ENCODE measurements at regions not wholly inside any gene's neighbourhood (a gene's known extent, or its start where the extent isn't known, plus 50 kb on each side); places are given as distances from the start of the nearest gene placed in this dataset.
"Not testable (repeated sequence)": the region's sequence is repeated elsewhere in the genome, so short reads cannot be mapped to it uniquely, and the experiment has no call there.

- TF ChIP-seq, protein P1, sequence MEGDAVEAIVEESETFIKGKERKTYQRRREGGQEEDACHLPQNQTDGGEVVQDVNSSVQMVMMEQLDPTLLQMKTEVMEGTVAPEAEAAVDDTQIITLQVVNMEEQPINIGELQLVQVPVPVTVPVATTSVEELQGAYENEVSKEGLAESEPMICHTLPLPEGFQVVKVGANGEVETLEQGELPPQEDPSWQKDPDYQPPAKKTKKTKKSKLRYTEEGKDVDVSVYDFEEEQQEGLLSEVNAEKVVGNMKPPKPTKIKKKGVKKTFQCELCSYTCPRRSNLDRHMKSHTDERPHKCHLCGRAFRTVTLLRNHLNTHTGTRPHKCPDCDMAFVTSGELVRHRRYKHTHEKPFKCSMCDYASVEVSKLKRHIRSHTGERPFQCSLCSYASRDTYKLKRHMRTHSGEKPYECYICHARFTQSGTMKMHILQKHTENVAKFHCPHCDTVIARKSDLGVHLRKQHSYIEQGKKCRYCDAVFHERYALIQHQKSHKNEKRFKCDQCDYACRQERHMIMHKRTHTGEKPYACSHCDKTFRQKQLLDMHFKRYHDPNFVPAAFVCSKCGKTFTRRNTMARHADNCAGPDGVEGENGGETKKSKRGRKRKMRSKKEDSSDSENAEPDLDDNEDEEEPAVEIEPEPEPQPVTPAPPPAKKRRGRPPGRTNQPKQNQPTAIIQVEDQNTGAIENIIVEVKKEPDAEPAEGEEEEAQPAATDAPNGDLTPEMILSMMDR (conservative IDR thresholded peaks at IDR 0.05; ENCODE audit: low read depth, low read length), result no peak
- no peak for TF ChIP-seq EZH2 (IDR thresholded peaks at IDR 0.05; ENCODE audit: borderline replicate concordance, low read depth, low read length, poor library complexity, severe bottlenecking)
- POLR2A ChIA-PET (ENCODE audit: low non-redundant PET), result interaction anchor here (0.6 kb wide), 1 partner anchor 73 kb away, joined by 8 read pairs; no protein-coding TSS in a partner anchor
- no TSS peak for BruUV-seq (replicated peaks)
- no peak for DNase-seq (ENCODE audit: low spot score)
- no peaks in the 10 kb centered on the region for H3K27me3 ChIP-seq (replicated peaks; ENCODE audit: insufficient read depth, low read depth, low read length, poor library complexity)
- H3K4me3 ChIP-seq (ENCODE audit: low read depth, low read length, poor library complexity, severe bottlenecking), result no peak overlapping the region
- H3K36me3 ChIP-seq (ENCODE audit: insufficient read depth, low read length, poor library complexity, severe bottlenecking), result no peaks in the 10 kb centered on the region
- intact Hi-C loops (cut with micrococcal nuclease; ENCODE audit: unreplicated experiment), result no loop called here
- no peaks in the 10 kb centered on the region for H3K9me3 ChIP-seq (ENCODE audit: low read depth, low read length, poor library complexity, severe bottlenecking)
- CTCF ChIA-PET, result no interaction called here
- no peaks in the 10 kb centered on the region for H3K4me1 ChIP-seq (ENCODE audit: insufficient read depth, low read length, poor library complexity, severe bottlenecking)
- H3K27ac ChIP-seq (ENCODE audit: low read depth, low read length, poor library complexity, severe bottlenecking), result no peak overlapping the region
Measured at GRCh38 chr12:31797230-31797872, 68.5 kb upstream of the AMN1 start.

GRCh38 chr12:31796270-31796951 lies 67.6 kb upstream of the AMN1 start:
- BruUV-seq (replicated peaks), result no TSS peak
- Histone ChIP-seq H3K9me3 (ENCODE audit: low read depth, low read length, poor library complexity, severe bottlenecking) (no peaks in the 10 kb centered on the region), H3K36me3 (ENCODE audit: insufficient read depth, low read length, poor library complexity, severe bottlenecking) (no peaks in the 10 kb centered on the region), H3K4me3 (ENCODE audit: low read depth, low read length, poor library complexity, severe bottlenecking) (no peak overlapping the region), H3K4me1 (ENCODE audit: insufficient read depth, low read length, poor library complexity, severe bottlenecking) (no peaks in the 10 kb centered on the region), H3K27ac (ENCODE audit: low read depth, low read length, poor library complexity, severe bottlenecking) (no peak overlapping the region), H3K27me3 (replicated peaks; ENCODE audit: insufficient read depth, low read depth, low read length, poor library complexity) (no peaks in the 10 kb centered on the region)
- no peak for TF ChIP-seq EZH2 (IDR thresholded peaks at IDR 0.05; ENCODE audit: borderline replicate concordance, low read depth, low read length, poor library complexity, severe bottlenecking)
- TF ChIP-seq, protein P1 (conservative IDR thresholded peaks at IDR 0.05; ENCODE audit: low read depth, low read length), result no peak
- intact Hi-C loops (cut with micrococcal nuclease; ENCODE audit: unreplicated experiment), result no loop called here
- DNase-seq (ENCODE audit: low spot score), result no peak
- CTCF ChIA-PET, result no interaction called here
- POLR2A ChIA-PET (ENCODE audit: low non-redundant PET), result no interaction called here

DNA sequence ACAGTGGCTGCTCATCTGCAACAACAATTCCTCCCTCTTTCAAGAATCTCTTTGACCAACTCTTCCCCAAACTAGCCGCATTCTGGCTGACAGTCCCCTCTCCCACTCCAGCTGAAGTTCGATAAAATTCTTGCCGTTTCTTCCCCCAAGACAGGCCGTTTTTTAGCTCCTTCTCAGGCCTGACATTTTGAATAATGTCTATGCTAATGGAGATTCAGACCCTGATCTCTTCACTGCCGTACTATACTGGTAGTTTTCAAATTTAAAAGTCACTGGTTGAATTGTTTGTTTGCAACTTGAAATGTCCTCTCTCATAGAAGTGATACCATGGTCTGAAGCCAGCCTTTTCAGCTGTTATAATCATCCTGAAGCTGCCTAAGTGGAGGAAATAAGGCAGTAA lies 65.9 kb upstream of the AMN1 start:
- POLR2A ChIA-PET (ENCODE audit: low non-redundant PET), result no interaction called here
- no TSS peak for BruUV-seq (replicated peaks)
- CTCF ChIA-PET, result no interaction called here

GRCh38 chr12:31791265-31791664 lies 62.4 kb upstream of the AMN1 start:
- POLR2A ChIA-PET (ENCODE audit: low non-redundant PET); H3K27ac ChIP-seq (ENCODE audit: low read depth, low read length, poor library complexity, severe bottlenecking); intact Hi-C loops (cut with micrococcal nuclease; ENCODE audit: unreplicated experiment); CTCF ChIA-PET; H3K27me3 ChIP-seq (replicated peaks; ENCODE audit: insufficient read depth, low read depth, low read length, poor library complexity); DNase-seq (ENCODE audit: low spot score); H3K4me1 ChIP-seq (ENCODE audit: insufficient read depth, low read length, poor library complexity, severe bottlenecking); H3K9me3 ChIP-seq (ENCODE audit: low read depth, low read length, poor library complexity, severe bottlenecking); H3K4me3 ChIP-seq (ENCODE audit: low read depth, low read length, poor library complexity, severe bottlenecking); BruUV-seq (replicated peaks); H3K36me3 ChIP-seq (ENCODE audit: insufficient read depth, low read length, poor library complexity, severe bottlenecking): not testable (repeated sequence)

More for the DNA sequence above, 65.9 kb upstream of the AMN1 start:
- TF ChIP-seq EZH2 (IDR thresholded peaks at IDR 0.05; ENCODE audit: borderline replicate concordance, low read depth, low read length, poor library complexity, severe bottlenecking), result no peak
- TF ChIP-seq, protein P1 (conservative IDR thresholded peaks at IDR 0.05; ENCODE audit: low read depth, low read length), result no peak
- H3K27ac ChIP-seq (ENCODE audit: low read depth, low read length, poor library complexity, severe bottlenecking), result no peak overlapping the region
- no peaks in the 10 kb centered on the region for H3K36me3 ChIP-seq (ENCODE audit: insufficient read depth, low read length, poor library complexity, severe bottlenecking)
- H3K4me1 ChIP-seq (ENCODE audit: insufficient read depth, low read length, poor library complexity, severe bottlenecking), result no peaks in the 10 kb centered on the region
- no peaks in the 10 kb centered on the region for H3K9me3 ChIP-seq (ENCODE audit: low read depth, low read length, poor library complexity, severe bottlenecking)
- no peak overlapping the region for H3K4me3 ChIP-seq (ENCODE audit: low read depth, low read length, poor library complexity, severe bottlenecking)
- H3K27me3 ChIP-seq (replicated peaks; ENCODE audit: insufficient read depth, low read depth, low read length, poor library complexity), result no peaks in the 10 kb centered on the region
- intact Hi-C loops (cut with micrococcal nuclease; ENCODE audit: unreplicated experiment), result no loop called here
- no peak for DNase-seq (ENCODE audit: low spot score)
